GM23248 (cell line): ENCODE measurements at regions not wholly inside any gene's neighbourhood (a gene's known extent, or its start where the extent isn't known, plus 50 kb on each side); places are given as distances from the start of the nearest gene placed in this dataset.

Source experiments
- EZH2 ChIP-seq: fragments of 200-600 bp; sonication (generic); IDR thresholded peaks from 2 replicates; pipeline ENCODE4 v1.6.1; 2018; ENCODE audit warnings: antibody characterized with exemption, mild to moderate bottlenecking; ENCODE audit not compliant: insufficient read depth, poor library complexity, severe bottlenecking
- EZH2phosphoT487 ChIP-seq: fragments of 200-600 bp; sonication (generic); IDR thresholded peaks from 2 replicates; pipeline ENCODE4 v1.6.1; 2018; ENCODE audit warnings: antibody characterized with exemption, moderate library complexity, mild to moderate bottlenecking, low read depth; ENCODE audit not compliant: insufficient read depth

DNA sequence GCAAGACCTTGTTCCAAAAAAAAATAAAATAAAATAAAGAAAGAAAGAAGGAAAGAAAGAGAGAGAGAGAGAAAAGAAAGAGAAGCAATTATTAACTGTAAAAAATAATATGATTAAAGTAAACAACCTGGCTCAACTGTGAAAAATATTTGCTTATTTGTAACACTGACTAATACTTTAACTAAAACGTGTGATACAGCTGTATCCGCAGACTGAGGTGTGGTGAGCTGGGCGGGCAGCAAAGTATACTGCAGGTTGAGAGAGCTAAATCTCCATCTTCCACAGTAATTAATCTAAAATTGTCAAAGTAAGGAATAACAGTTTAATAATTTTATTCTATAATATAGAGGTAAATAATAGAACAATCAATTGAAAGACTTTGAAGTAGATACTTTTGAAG lies 145.5 kb upstream of the FAM241A start:
- no peak for TF ChIP-seq EZH2
- TF ChIP-seq EZH2phosphoT487 = no peak
